Umbilical cord (tissue), 1 donor: ENCODE measurements at regions not wholly inside any gene's neighbourhood (a gene's known extent, or its start where the extent isn't known, plus 50 kb on each side); places are given as distances from the start of the nearest gene placed in this dataset.
A peak's percentile ranks its signal among the peaks of the same experiment; 100 is the strongest.
"Not testable (repeated sequence)": the region's sequence is repeated elsewhere in the genome, so short reads cannot be mapped to it uniquely, and the experiment has no call there.

Experiments
- DNase-seq: peaks from one replicate; pipeline ENCODE4 v3.0.0-alpha.2; 2015; ENCODE audit warnings: low spot score

DNA sequence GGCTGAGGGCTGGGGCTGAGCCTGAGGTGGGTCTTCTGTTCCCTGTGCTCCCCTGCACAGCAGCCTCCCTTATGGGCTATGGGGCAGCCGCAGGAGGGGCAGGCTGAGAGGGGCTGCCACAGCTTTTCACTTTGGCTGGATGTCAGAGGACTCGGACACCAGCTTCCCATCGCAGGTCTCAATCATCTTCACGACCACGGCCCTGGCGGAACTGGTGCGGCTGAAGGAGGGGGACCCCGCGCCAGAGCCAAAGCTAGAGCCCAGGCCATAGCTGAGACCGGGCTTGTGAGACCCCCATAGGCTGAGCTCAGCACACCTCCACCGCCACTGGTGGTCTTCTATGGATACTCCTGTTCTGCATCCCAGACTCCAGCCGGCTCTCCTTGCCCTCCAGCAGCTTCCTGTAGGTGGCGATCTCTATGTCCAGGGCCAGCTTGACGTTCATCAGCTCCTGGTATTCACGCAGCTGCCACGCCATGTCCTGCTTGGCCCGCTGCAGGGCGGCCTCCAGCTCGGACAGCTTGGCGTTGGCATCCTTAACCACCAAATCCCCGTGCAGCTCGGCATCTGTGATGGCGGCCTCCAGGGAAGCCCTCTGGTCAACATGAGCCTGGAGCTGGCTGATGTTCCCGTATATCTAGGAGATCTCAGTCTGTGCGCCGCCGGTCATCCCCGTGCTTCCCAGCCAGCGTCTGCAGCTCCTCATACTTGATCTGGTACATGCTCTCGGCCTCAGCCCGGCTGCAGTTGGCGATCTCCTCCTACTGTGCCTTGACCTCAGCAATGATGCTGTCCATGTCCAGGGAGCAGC lies 181.7 kb upstream of the SYNPR start:
- no peak for DNase-seq

DNA sequence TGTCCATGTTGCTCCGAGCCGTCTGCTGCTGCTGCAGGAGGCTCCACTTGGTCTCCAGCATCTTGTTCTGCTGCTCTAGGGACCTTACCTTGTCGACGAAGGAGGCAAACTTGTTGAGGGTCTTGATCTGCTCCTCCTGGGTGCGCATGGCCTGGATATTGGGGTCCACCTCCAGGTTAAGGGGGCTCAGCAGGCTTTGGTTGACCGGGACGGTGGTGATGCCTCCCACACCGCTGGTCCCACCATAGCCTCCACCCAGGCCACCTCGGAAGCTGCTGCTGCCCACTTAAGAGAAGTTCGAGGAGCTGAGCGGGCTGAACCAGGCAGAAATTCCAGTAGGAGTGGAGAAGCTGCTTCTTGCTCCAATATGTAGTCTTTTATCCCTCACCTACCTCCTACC lies 180.7 kb upstream of the SYNPR start:
- DNase-seq, result no peak

DNA sequence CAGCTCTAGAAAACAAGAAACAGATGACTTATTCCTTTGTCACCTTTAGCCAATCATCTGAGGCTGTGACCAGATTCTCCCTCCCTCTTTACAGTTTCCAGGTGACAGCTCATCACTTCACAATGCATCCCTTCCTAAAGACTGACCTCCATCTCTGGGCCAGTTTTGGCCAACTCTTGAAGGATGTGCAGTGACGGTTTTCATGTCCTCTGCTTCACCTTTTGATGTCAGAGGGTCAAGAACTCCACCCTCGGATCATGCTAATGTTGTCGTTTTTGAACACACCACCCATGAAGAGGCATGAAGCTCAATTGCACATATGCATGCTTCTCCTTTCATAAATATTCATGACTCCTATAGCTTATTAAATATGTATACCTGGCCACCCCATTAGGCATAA lies 161.2 kb upstream of the SYNPR start:
- DNase-seq, result no peak

DNA sequence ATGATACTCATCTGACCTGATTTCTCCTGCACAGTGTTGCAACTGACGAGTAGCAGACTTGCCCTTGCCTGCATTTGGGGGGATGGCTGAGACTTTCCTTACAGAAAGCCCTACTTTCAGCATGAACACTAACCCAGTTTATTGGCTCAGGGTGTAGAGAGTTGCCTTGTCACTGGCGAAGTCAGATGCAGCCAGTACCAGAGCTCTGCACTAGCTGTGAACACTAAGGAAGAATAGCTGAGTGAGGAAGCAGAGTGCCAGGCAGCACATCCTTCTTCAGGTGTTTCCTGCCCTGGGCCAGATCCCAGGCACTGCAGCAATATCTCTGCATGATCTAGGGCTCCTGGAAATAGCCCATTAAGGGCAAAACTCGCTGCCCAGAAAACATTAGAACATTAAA lies 154.0 kb upstream of the SYNPR start:
- DNase-seq, result no peak

DNA sequence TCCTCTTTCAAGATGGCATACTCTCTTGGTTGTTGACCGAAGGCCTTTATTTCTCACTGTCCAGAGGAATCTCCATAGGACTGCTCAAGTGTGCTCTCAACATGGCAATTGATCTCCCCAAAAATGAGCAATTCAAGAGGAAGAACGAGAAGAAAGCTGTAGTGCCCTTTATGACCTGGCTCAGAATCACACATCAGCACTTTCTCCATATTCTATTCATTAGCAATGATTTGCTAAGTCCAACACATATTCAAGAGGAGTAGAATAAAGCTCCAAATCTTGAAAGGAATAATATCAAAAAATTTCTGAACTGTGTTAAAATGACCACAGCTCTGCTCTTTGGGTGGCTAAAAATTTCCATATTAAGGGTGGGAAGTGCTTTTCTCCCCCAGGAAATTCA lies 151.6 kb upstream of the SYNPR start:
- DNase-seq, result no peak

DNA sequence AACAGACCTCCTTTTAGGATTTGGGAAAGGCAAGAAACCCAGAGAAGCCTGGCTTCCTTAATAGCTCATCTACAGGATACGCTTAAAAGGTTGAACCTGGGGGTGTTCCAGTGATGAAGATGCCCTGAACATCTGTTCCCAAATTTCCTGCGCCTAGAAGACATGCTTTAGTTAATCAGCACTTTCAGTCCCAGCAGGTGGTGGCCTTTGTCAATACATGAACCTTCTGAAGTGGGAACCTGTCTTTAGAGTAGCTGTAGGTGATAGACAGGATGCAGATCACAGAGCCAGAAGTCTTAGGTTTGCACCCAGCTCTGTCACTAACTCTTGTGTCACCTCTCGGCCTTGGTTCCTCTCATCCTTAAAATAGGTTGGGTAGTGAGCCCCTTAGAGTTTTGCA lies 149.7 kb upstream of the SYNPR start:
- DNase-seq, result no peak

DNA sequence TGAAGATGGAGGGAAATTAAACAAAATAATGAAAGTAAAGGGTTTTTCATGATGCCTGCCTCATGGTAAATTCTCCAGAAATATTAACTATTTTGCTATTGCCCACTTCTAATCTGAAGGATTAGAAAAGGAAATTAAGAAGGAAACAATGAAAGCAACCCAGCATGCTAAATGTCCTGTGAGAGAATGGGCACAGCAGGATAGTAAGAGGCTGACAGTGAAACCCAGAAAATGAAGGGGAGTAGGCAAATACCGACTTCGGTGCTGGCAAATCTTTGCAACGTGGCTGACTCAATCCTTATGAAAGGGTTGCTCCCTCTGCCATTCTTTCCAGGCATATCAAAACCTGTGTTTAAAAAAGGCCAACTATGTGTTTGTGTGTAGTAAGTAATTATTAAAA lies 147.5 kb upstream of the SYNPR start:
- DNase-seq, result no peak

DNA sequence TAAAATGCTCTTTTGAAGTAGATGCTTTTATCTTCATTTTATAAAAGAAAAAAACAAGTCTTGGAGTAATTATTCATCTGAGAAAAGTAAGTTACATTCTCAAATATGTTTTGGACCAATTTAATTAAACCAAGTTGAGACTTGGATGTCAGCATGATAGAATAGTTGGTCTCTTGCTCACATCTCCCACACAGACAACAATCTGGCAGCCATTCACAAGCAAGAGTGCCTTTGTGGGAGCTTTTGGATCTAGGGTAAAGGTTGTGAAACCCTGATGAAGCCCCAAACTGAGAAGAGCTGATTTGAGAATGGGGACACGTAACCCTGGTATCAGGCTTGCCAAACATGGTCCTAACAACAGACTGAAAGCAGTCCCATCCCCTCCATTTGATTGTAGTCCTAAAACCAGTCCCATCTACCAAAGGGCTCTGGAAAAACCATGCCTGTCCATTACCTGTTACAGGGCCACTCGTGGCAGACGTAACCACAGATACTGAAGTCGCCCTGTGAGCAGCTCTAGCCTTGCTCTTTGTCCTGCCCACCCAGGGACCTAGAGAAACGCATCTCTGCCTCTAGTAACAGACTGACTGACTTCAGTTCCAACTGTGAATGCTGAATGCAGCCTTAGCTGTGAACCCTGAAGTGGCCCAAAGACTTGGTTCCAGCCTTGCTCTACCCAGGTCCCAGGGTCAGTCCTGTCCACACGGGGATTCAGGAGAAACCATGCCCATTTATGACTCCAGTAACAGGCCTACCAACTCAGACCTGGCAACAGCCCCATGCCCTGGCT lies 145.5 kb upstream of the SYNPR start:
- no peak for DNase-seq

DNA sequence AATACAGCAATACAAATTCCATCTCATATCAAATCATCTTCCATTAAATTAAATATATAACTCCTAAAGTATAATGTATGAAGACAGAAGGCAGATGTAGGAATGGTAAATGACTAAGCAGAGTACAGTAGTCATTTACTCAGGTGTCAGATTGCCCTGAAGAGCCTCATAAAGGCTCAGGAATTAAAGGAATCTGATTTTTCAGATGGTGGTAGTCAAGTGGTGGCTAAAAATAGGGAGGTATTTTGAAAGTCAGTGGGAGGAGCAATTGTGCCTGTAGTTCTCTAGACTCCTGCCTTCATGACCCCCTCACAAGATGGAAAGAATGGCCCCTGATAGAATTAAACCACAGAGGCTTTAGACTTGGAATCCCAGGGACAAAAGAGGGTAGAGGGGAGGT lies 142.7 kb upstream of the SYNPR start:
- DNase-seq, result no peak

DNA sequence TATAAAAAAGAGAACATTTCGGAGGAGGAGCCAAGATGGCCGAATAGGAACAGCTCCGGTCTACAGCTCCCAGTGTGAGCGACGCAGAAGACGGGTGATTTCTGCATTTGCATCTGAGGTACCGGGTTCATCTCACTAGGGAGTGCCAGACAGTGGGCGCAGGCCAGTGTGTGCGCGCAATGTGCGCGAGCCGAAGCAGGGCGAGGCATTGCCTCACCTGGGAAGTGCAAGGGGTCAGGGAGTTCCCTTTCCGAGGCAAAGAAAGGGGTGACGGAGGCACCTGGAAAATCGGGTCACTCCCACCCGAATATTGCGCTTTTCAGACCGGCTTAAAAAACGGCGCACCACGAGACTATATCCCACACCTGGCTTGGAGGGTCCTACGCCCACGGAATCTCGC lies 141.9 kb upstream of the SYNPR start:
- not testable (repeated sequence) for DNase-seq

DNA sequence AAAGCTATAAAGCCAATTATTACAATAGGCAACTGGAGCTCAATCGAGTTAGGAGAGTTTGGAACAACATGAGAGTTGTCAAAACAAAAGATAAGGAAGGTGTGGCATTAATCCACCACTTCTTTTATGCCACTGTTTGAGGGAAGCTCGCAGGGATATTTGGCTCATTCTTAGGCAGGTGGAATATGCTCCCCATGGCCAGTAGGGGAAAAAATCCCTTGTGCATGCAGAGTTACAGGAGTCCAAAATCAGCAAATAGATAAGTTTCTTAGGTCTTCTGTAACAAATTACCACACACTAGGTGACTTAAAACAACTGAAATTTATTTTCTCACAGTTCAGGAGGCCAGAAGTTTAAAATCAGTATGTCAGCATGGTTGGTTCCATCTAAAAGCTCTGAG lies 135.4 kb upstream of the SYNPR start:
- DNase-seq, result no peak

DNA sequence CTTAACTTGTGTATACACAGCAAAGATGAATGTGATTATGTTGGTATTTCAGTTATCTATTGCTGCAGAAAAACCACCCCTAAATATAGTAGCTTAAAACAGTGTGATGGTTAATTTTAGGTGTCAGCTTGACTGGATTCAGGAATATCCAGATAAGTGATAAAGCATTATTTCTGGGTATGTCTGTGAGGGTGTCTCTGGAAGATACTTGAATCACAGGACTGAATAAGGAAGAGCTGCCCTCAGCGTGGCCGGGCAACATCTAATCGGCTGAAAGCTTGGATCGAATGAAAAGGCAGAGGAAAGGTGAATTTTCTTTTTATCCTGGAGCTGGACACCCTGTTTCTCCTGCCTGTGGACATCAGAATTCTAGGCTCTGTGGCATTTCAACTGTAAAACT lies 132.0 kb upstream of the SYNPR start:
- DNase-seq, result no peak

DNA sequence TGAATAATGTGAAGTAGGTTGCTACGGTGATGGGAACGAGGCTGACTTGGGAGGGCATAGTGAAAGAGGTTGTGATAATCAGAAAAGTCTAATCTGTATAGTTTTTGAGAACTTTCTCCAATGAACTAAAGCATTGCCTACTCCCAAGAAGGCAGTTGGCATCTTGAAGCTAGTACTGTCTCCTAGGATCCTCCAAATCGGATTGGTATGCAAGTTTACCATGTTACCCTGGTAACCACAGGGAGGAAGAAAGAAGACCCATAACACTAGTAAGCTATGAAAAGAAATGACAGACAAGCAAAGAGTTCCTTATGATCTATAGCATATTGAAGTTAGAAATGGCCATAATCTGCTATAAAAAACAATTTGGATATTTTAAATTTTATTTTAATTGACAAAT lies 127.2 kb upstream of the SYNPR start:
- DNase-seq, result no peak

DNA sequence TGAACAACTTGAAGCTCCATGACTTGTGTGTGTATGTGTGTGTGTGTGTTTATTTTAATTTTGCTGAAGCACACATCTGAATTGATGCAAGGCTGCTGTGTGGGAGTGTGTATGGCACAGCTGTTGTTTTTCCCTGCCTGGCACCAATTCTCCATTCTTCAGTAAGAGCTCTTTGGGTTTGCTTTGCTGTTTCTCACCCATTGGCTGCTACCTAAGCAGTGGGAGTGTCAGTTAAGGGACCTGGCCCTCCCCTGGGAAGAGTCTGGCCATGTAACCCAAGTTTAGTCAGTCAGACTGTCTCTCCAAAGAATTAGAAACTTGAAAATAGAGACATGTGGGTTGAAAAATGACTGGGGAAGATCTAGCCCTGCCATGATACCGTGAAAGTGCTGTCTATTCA lies 126.2 kb upstream of the SYNPR start:
- no peak for DNase-seq

DNA sequence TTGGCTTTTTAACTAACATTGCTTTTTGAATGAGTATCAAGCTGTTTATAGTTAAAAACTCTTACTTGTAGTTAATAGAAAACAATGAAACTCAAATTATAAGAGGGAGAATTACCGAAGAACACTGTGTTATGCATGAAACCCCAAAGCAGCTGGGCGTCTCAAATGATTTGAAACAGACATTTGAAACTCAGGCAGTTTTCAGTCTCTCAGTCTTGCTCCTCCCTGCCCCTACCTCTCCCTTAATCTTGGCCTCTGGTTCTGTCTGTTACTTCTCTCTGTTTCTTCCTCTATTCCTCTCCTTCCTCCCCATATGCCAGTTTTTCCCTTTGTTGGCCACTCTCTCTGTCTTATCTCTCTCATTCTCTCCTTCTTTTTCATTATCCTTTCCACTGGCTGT lies 118.3 kb upstream of the SYNPR start:
- DNase-seq, result no peak

DNA sequence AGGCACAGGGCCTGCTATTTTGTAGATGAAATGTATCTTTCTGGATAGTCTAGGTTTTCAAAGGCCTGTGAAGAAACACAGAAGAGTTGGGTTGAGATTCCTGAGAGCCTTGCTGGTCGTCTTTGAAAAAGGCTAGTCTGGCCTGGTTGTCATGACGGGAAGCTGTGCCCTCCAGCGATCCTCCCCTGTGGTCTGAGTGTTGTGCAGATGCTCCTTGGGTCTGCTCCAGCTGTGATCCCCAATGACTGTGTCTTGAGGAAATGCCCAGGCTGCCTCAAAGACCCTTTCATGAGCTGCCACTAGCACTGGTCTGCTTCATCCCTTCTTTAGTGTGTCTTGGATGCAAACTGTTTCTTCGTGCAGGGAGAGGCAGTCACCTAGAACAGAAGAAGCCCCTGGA lies 111.0 kb upstream of the SYNPR start:
- no peak for DNase-seq

DNA sequence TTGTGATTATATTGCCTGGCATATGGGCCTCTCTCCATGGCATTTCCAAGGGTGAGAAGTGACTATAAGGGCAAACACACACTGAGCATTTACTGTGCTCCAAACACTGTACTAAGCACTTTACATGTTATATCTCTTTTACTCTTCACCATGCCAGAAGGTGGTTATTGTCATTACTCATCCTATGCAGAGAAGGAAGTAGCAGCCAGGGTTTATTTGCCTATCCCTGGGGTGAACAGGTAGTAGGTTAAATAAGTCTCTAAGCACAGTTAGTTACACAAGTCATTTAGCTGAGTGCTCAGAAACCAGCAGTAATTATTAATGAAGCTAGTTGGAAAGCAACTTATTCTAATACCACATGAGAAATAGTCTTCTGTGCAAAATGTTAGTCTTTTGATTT lies 109.9 kb upstream of the SYNPR start:
- no peak for DNase-seq

DNA sequence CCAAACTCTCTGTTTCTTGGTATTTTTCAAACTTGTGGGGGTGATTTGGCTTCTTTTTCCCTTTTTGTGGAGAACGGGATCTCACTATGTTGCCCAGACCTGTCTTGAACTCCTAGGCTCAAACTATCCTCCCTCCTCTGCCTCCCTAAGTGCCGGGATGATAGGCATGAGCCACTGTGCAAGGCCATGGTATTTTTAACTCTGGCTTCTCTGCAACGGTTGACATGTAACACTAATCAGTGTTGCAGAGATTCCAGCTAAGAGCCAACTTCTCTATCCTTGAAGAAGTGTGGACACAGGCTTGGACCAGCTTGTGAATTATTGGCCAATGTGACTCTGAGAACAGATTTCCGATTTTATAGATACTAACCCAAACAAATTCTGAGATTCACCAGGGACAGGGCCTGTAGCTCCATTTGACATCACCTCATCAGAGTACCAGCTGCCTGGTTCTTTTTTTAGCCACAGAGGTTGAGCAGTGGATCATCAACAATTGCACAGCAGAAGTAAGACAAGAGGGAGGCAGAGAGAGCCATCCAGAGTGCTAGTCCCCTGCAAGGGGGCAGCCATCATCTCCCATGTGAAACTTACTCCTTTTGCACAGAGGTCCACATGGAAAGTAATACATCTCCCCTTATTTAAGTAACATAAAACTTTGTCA lies 98.1 kb upstream of the SYNPR start:
- no peak for DNase-seq

DNA sequence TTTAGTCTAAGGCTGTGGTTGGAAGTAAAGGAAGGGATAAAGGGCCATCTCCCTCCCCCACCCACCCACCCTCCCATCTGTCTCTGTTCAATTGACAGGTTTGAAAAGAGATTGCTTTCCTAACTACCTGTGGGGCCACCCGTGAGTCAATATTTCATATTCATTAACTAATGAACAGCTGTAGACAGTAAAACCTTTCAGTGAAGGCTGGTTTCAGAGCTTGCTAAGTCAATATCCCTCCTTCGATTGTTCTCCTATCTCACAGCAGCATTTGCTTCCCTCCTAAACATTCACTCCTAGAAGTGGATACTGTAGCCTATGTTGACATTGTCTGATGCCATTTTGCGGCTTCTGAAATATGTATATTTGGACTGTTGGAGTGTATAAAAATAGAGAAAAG lies 85.9 kb upstream of the SYNPR start:
- no peak for DNase-seq

DNA sequence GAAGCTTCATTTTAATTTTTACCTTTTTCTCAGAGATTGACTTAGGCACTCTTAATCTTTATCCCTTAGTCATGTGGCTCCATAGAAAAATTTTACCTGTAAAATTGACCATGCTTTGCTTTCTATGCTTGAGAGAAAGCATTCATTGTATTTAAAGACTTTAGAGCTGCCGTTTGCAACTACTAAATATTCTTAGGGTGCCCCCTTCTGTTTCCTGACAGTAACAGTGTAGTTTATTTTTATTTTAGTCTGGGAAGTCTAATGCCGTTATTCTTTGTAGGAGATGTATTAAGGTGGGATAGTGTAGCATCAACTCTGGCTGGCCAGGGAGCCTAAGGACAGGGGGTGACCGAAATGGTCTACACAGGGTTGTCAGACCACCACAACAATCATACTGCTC lies 84.5 kb upstream of the SYNPR start:
- peak; percentile 61 for DNase-seq

DNA sequence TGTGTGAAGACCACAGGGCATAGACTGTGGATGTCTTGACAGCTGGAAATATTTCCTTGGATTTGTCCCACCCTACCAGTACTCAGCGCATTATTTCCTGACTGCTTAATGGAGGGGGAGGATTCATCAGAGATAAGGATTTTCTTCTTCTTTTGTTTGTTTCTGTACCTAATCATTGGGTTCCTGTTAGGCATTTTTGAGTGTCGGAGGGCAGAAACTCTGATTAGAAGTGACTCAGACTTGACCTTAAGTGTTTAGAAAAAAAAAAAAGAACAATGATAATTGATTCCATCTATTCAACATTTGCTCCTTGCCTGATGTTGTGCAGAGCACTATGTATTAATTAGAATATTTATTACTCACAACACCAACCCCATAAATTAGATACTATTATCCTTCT lies 78.5 kb upstream of the SYNPR start:
- DNase-seq, result no peak

DNA sequence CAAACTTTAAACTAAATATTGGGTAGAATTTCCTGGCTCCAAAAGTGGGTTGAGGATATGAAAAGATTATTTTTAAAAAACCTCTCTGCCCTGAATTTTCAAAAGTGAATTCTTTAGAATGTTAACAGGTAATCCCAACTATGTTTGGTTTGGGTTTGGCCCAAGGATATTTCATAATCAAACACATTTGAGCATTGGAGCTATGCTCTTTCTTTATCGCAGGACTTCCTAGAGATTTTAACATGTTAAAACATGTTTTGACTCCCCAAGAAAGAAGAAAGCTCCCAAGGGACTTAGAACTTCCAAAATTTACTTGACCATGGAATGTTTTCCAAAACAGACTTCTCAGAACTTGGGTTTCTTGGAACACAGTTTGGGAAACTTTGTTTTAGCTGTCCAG lies 75.6 kb upstream of the SYNPR start:
- peak; percentile 6 for DNase-seq

DNA sequence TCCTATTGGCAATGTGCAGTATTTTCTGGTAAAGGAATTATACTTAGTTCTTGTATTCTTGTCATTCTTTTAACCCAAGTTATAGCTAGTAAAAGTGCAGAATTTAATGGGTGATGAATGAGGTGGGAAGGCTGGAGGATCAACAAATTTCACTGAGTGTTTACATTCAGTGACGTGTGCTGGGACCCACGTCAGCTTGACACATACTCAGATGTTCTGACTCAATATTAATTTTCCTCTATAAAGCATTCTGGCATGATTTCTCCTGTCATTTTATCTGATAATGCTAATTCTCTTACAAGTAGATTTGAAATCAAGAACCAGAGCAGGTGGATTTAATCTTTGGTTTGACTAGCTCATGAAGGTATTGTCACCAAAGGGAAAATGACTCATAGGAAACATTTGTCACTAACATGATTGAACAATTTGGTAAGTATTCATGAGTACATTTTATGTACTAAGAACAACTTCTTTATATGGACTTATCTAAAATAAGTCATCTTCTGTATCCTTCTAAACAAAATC lies 71.0 kb upstream of the SYNPR start:
- DNase-seq, result no peak
